Activated B cell treated with CpG ODN at 0.5 μM for 24 hours (primary cell): ENCODE measurements at regions not wholly inside any gene's neighbourhood (a gene's known extent, or its start where the extent isn't known, plus 50 kb on each side); places are given as distances from the start of the nearest gene placed in this dataset.

Source experiments
- ATAC-seq: fragments of 200-7000 bp; cut with Tn5 transposase; one replicate; pipeline ENCODE4 v1.10.0; 2021; ENCODE audit warnings: low read depth, mild to moderate bottlenecking, moderate library complexity
- CTCF ChIA-PET: fragments of 350-600 bp; sonication (Branson Sonifier 250); formaldehyde crosslinking; loops from one replicate; lab custom pipeline; 2021; ENCODE audit warnings: antibody characterized with exemption; lab: Charles Lee
- POLR2A ChIA-PET: fragments of 350-600 bp; sonication (Branson Sonifier 250); formaldehyde crosslinking; loops from one replicate; lab custom pipeline; 2021; ENCODE audit warnings: antibody characterized with exemption; lab: Charles Lee
- DNase-seq: peaks from one replicate; pipeline ENCODE4 v3.0.0; 2022
- H3K27ac Mint-ChIP-seq: one replicate; pipeline ENCODE4 v1.8.0; 2020; ENCODE audit warnings: mixed read lengths
- H3K27me3 Mint-ChIP-seq: one replicate; pipeline ENCODE4 v1.8.0; 2021; ENCODE audit warnings: mixed read lengths
- H3K36me3 Mint-ChIP-seq: one replicate; pipeline ENCODE4 v1.8.0; 2021; ENCODE audit warnings: low read depth, mixed read lengths
- H3K4me1 Mint-ChIP-seq: one replicate; pipeline ENCODE4 v1.8.0; 2021; ENCODE audit warnings: mixed read lengths
- H3K4me3 Mint-ChIP-seq: one replicate; pipeline ENCODE4 v1.8.0; 2020; ENCODE audit warnings: mild to moderate bottlenecking, mixed read lengths
- H3K9me3 Mint-ChIP-seq: one replicate; pipeline ENCODE4 v1.8.0; 2020; ENCODE audit warnings: mixed read lengths
- CTCF ChIP-seq: fragments of 200-600 bp; IDR thresholded peaks from one replicate; pipeline ENCODE4 v1.8.0; 2022; ENCODE audit warnings: antibody characterized with exemption, mild to moderate bottlenecking
- intact Hi-C: fragments of 100-400 bp; cut with micrococcal nuclease; formaldehyde crosslinking; loops from one replicate; pipeline ENCODE4 v1.15.1; 2024

GRCh38 chr16:85430523-85431421, 182.3 kb upstream of the GSE1 start:
- H3K36me3 Mint-ChIP-seq, result no peaks in the 10 kb centered on the region
- no peaks in the 10 kb centered on the region for H3K4me1 Mint-ChIP-seq
- H3K4me3 Mint-ChIP-seq, result no peak overlapping the region
- no peaks in the 10 kb centered on the region for H3K9me3 Mint-ChIP-seq
- ChIA-PET CTCF (interaction anchor here (1.2 kb wide), 1 partner anchor 10 kb away, joined by 3 read pairs; no protein-coding TSS in a partner anchor), POLR2A (interaction anchor here (0.6 kb wide), 1 partner anchor 302 kb away, joined by 3 read pairs; no protein-coding TSS in a partner anchor)
- DNase-seq (no peak), ATAC-seq (no peak)
- TF ChIP-seq CTCF, result no peak
- no peak overlapping the region for H3K27ac Mint-ChIP-seq
- H3K27me3 Mint-ChIP-seq, result peaks cover 9% of the 10 kb centered on the region
- intact Hi-C loops, result no loop called here

DNA sequence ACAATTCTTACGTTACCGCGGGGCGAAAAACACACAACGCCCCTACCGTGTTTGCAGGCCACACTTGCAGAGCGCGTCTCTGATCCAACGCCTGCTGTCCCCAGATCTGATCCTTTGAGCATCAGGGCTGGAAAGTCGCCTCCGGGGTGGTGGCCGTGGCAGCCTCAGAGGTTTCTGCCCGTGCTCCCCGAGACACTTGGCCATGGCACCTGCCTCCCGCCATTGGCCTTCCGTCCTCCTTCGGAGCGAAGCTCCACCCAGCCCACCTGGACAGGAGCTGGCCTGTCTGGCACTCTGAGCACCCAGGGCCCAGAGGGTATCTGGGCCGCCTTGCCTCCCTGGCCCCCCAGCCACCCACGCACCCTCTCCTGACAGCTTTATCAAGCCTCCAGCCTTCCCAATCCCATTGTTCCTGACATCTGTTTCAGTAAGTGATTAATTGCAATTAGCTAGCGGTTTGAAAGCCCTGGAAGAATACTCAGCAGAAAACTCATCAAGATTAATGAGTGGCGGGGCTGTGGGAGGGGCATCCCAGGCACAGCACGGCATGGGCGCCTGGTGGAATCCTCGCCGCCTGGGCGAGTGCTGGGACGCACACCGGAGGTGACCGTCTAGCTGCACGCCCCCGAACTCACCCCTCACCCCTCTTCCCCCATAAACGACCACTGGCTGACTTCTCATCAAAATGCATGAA, 181.5 kb upstream of the GSE1 start:
- H3K4me1 Mint-ChIP-seq, result no peaks in the 10 kb centered on the region
- POLR2A ChIA-PET, result interaction anchor here (0.6 kb wide), 1 partner anchor 303 kb away, joined by 3 read pairs; no protein-coding TSS in a partner anchor
- no peaks in the 10 kb centered on the region for H3K9me3 Mint-ChIP-seq
- ATAC-seq, result no peak
- no peak for TF ChIP-seq CTCF
- no peaks in the 10 kb centered on the region for H3K36me3 Mint-ChIP-seq
- H3K27ac Mint-ChIP-seq, result no peak overlapping the region
- CTCF ChIA-PET, result interaction anchor here (1.2 to 1.3 kb wide), 2 partner anchors 10 to 182 kb away, joined by 3 read pairs; partner anchors contain the start of gene GSE1
- peaks cover 5% of the 10 kb centered on the region for H3K27me3 Mint-ChIP-seq
- H3K4me3 Mint-ChIP-seq, result no peak overlapping the region
- DNase-seq, result no peak
- intact Hi-C loops, result no loop called here

- ChIA-PET CTCF (interaction anchor here (1.3 kb wide), 1 partner anchor 180 kb away, joined by 3 read pairs; the partner anchor contains the start of gene GSE1), POLR2A (no interaction called here)
- Mint-ChIP-seq H3K36me3 (no peaks in the 10 kb centered on the region), H3K9me3 (no peaks in the 10 kb centered on the region), H3K27ac (no peak overlapping the region), H3K27me3 (peaks cover 5% of the 10 kb centered on the region), H3K4me3 (no peak overlapping the region), H3K4me1 (no peaks in the 10 kb centered on the region)
- DNase-seq, result no peak
- intact Hi-C loops, result no loop called here
- ATAC-seq, result no peak
- TF ChIP-seq CTCF, result no peak
These were observed 180.5 kb upstream of the GSE1 start for GRCh38 chr16:85432606-85433005.

GRCh38 chr16:85433477-85433876, 179.6 kb upstream of the GSE1 start:
- H3K9me3 Mint-ChIP-seq, result no peaks in the 10 kb centered on the region
- intact Hi-C loops, result no loop called here
- CTCF ChIA-PET, result no interaction called here
- POLR2A ChIA-PET, result no interaction called here
- H3K4me1 Mint-ChIP-seq, result no peaks in the 10 kb centered on the region
- H3K27ac Mint-ChIP-seq, result no peak overlapping the region
- H3K4me3 Mint-ChIP-seq, result no peak overlapping the region
- TF ChIP-seq CTCF, result no peak
- no peak for DNase-seq
- H3K36me3 Mint-ChIP-seq, result no peaks in the 10 kb centered on the region
- ATAC-seq, result no peak
- H3K27me3 Mint-ChIP-seq, result peaks cover 5% of the 10 kb centered on the region

GRCh38 chr16:85435286-85435685, 177.8 kb upstream of the GSE1 start:
- ATAC-seq, result no peak

More at GRCh38 chr16:85435286-85435685, 177.8 kb upstream of the GSE1 start:
- Mint-ChIP-seq H3K27ac (no peak overlapping the region), H3K4me3 (no peak overlapping the region), H3K4me1 (no peaks in the 10 kb centered on the region), H3K27me3 (peaks cover 2% of the 10 kb centered on the region), H3K36me3 (no peaks in the 10 kb centered on the region), H3K9me3 (no peaks in the 10 kb centered on the region)
- ChIA-PET CTCF (no interaction called here), POLR2A (interaction anchor here (0.7 kb wide), 1 partner anchor 14 kb away, joined by 3 read pairs; no protein-coding TSS in a partner anchor)
- DNase-seq, result no peak
- intact Hi-C loops, result no loop called here
- TF ChIP-seq CTCF, result no peak
